ENCODE measurements at regions not wholly inside any gene's neighbourhood (a gene's known extent, or its start where the extent isn't known, plus 50 kb on each side); places are given as distances from the start of the nearest gene placed in this dataset.
"Not testable (repeated sequence)": the region's sequence is repeated elsewhere in the genome, so short reads cannot be mapped to it uniquely, and the experiment has no call there.

DNA sequence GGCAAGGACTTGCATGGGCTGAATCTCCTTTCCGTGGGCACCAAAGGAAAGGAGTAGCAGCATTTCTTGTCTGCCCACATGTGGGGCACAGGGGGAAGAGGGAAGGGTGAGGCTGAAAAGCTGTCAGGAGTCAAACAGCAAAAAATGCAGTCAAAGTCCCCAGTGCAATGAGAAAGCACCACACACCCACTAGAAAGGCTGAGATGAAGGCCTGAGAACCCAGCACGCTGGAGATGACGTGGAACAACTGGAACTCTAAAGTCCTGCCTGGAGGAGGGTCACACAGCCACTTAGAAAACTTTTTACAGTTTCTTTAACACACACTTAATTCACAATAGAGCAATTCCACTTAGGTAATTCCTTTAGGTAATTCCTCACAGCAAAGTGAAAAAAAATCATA, 94.6 kb upstream of the IGFBPL1 start:
- FAIRE-seq: no peak

GRCh38 chr9:38516273-38516672, 92.0 kb upstream of the IGFBPL1 start:
- DNase-seq (ENCODE audit: low spot score) (peak; percentile 65), FAIRE-seq (peak; percentile 94)

More for the DNA sequence above, 94.6 kb upstream of the IGFBPL1 start:
- no peak for DNase-seq (ENCODE audit: low spot score)

DNA sequence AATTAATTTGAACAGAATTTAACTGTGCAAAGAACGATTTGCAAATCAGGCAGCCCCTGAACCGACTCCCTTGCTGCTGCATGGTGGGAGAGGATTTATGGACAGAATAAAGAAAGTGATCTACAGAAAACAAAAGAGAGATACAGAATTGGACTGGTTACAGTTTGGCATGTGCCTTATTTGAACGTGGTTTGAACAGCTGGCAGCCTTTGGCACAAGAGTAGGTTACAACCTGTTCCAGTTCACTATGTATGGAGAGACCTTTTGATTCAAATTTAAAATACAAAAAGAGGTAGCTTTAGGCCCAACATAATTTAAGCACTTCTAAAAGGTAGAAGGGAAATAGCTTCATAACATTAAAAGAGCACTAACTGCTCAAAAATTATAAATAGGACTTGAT, 90.8 kb upstream of the IGFBPL1 start:
- FAIRE-seq; DNase-seq (ENCODE audit: low spot score): not testable (repeated sequence)

DNA sequence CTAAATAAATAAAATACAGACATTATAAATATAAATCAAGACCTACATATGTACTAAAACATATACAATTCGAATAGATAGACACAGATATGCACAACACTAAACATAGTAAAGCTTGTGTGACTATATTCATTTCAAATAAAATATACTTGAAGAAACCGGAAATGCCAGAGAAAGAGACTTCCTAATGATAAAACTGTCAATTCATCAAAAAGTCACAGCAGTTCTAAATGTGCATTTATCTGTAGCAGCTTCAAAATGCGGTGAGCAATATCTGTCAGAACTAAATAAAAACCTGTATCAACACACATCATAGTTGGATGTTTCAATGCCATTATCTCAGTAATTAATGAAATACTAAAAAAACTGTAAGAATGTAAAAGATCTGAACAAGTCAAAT, 86.1 kb upstream of the IGFBPL1 start:
- DNase-seq (ENCODE audit: low spot score); FAIRE-seq: not testable (repeated sequence)

DNA sequence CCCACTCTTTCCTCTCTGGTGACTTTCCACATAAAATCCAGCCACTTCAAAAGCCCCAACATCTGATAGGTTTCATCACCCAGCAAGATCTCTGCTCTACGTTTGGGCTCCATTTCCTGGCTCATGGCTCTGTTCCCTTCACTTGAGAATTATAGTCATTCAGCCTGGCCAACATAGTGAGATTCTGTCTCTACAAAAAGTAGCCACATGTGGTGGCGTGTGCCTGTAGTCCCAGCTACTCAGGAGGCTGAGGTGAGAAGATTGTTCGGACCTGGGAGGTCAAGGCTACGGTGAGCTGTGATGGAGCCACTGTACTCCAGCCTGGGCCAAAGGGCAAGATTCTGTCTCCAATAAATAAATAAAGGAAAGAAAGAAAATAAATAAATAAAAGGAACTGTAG, 83.3 kb upstream of the IGFBPL1 start:
- FAIRE-seq (no peak), DNase-seq (ENCODE audit: low spot score) (no peak)

GRCh38 chr9:38500171-38500570, 75.9 kb upstream of the IGFBPL1 start:
- FAIRE-seq; DNase-seq (ENCODE audit: low spot score): not testable (repeated sequence)

DNA sequence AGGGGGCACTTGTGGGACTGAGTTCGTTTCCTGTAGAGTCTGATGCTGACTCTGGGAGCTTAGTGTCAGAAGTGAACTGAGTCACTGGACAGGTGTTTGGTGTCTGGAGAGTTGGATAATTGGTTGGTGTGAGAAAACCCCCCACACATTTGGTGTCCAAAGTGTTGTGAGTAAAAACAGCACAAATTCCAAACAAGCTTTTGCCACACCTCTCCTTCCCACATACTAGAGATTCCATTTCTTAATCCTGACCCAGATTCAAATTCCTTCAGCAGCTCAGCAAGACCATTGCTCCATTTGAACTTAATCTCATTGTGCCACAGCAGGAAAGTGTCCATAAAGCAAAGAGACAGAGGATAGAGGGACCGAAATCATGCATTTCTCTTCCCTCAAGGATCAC, 74.3 kb upstream of the IGFBPL1 start:
- FAIRE-seq; DNase-seq (ENCODE audit: low spot score): not testable (repeated sequence)

DNA sequence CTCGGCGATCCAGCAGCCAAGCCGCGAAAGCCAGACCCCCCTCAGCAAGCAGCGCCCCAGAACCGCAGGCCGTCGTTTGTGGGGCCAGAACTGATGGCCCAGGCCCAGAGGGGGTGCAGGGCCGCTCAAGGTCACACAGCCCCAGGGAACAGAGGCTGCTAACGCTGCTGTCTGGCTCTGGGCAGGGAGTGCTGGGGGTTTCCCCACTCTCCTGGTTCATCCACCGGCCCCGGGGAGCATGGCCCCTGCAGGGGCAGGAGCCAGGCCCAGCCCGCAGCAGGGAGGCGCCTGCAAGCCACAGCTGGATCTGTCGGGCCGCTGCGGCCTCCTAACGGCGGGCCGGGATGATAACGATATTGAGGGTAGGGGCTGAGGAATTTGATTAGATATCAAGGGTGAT, 64.8 kb upstream of the IGFBPL1 start:
- DNase-seq (ENCODE audit: low spot score) (no peak), FAIRE-seq (no peak)

DNA sequence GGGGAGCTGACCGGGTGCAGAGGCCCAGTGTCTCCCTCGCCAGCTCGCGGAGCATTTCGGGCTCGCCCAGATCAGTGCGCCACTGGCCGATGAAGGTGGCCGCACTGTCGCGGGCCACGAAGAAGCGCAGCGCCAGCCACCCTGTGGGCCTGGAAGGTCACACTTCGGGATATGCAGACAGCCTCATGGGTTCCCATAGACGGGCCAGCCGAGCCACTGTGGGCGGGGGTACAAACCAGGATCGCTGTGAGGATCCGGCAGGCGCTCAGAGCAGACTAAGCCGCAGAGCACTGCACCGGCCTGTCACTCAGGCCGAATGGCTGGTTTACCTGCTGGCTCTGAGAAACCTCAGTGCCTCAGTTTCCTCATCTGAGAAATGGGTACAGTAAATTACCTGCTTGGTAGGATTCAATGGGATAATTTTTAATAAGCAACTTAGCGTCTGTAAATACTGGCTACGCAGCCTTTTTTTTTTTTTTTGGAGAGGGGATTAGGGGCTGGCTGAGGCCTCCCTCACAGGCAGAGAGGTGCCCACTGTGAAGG, 64.0 kb upstream of the IGFBPL1 start:
- no peak for DNase-seq (ENCODE audit: low spot score)
- no peak for FAIRE-seq

GRCh38 chr9:38487418-38488155, 63.3 kb upstream of the IGFBPL1 start:
- FAIRE-seq; DNase-seq (ENCODE audit: low spot score): not testable (repeated sequence)

DNA sequence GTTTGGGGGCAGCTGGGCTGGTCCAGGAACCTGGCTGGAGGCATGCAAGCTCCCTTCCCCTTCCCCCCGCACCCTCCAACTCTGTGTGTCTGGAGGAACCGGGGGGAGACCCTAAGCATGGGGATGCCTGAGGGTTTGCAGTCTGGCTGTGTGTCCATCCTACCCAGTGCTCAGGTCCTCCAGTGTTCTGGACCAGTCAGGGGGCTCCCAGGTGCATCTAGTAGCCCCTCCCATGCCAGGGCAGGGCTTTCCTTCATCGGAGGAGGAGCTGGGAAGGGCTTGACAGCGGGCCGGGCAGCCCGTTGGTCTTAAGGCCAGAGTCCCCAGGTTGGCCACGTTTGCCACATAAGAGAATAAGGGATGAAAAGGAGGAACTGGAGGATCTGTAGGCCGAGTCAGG, 62.6 kb upstream of the IGFBPL1 start:
- DNase-seq (ENCODE audit: low spot score) (no peak), FAIRE-seq (no peak)

DNA sequence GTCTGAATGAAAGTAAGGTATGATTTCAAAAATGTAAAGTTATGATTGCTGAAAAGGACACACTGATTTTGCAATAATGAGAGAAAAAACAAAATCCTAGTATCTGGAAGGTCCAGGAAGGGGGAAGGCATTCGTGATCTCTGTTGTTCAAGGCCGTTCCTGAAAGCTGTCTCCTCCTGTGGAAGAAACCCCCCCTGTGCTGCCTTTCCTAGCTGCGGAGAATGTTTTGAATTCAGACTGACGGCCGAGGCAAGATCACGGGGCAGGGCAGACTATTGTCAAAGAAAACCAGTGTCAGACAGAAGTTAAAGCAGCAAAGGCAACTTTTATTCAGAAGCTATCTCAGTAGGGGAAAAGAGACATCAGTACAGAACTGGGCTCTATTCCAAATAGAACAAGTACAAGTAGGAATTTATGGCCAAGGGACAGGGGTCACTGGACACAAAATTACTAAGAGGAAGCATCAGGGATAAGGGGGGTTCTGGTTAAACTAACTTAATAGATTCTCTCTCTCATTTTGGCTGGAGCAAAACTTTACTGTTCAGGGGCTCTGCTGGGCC, 61.9 kb upstream of the IGFBPL1 start:
- no peak for DNase-seq (ENCODE audit: low spot score)
- FAIRE-seq: no peak

- not testable (repeated sequence) for DNase-seq (ENCODE audit: low spot score); FAIRE-seq
These were observed 59.9 kb upstream of the IGFBPL1 start for GRCh38 chr9:38484076-38484665.

- no peak for DNase-seq (ENCODE audit: low spot score)
- no peak for FAIRE-seq
These were observed 58.8 kb upstream of the IGFBPL1 start for GRCh38 chr9:38482918-38483592.

GRCh38 chr9:38478211-38478610, 54.0 kb upstream of the IGFBPL1 start:
- FAIRE-seq (no peak), DNase-seq (ENCODE audit: low spot score) (no peak)

GRCh38 chr9:38474476-38474875, 50.2 kb upstream of the IGFBPL1 start:
- FAIRE-seq: peak; percentile 78
- DNase-seq (ENCODE audit: low spot score): not testable (repeated sequence)

All from urothelium cell line (cell line).